Right lobe of liver (tissue), 4 donors: ENCODE measurements at regions not wholly inside any gene's neighbourhood (a gene's known extent, or its start where the extent isn't known, plus 50 kb on each side); places are given as distances from the start of the nearest gene placed in this dataset.

Source experiments
- CTCF ChIP-seq, 4 donors: fragments of 200-600 bp in 3 of 4; fragments of 450-650 bp in 1 of 4; IDR thresholded peaks; one replicate each; pipeline versions ENCODE4 v1.5.1 to v1.8.0; 2016 to 2022; ENCODE audit warnings: antibody characterized with exemption in 4 of 4, mild to moderate bottlenecking in 2 of 4
- POLR2A ChIP-seq: fragments of 450-650 bp; IDR thresholded peaks from one replicate; pipeline ENCODE4 v1.6.1; 2017; ENCODE audit warnings: antibody characterized with exemption, mild to moderate bottlenecking
- donor health status: DM: no; HTN: no; CAD: no.
- donor health status: DM: no; HTN: no; CAD: no.
- donor health status: DM: no; HTN: yes; CAD: no.

GRCh38 chr3:5769825-5770224 lies 582.3 kb downstream of the EDEM1 start:
- TF ChIP-seq CTCF (IDR thresholded peaks at IDR 0.05) (no peak), POLR2A (no peak)
